NCI-H146 treated with DMSO at 0.1 percent for 48 hours (cell line): ENCODE measurements at regions not wholly inside any gene's neighbourhood (a gene's known extent, or its start where the extent isn't known, plus 50 kb on each side); places are given as distances from the start of the nearest gene placed in this dataset.

ENCODE experiments used
- DNase-seq: peaks from one replicate; lab custom pipeline; 2025; ENCODE audit not compliant: unreplicated experiment; lab: John Stamatoyannopoulos, UW

GRCh38 chr3:35946121-35946853, 307.0 kb downstream of the ARPP21 start:
- no peak for DNase-seq

- no peak for DNase-seq
Measured at GRCh38 chr3:35946854-35947515, 307.7 kb downstream of the ARPP21 start.

- no peak for DNase-seq
Measured at GRCh38 chr3:35950021-35950420, 310.7 kb downstream of the ARPP21 start.

DNA sequence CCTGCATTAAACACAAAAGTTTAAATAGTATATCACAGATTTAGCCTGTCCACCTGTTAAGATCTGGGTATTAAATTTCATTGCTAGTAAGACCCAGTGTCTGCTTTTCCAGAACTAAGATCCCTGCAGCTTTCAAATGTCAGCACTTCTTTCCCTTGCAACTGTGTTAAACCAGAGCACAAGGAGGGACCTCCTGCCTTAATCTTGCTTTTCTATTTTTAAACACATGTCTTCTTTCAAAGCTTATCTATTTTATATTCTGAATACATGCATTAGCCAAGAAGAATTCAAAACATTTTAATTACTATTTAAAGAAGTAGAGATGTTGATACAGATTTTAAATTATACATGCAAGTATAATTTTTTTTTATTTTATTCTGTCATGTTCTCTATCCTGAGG, 315.1 kb downstream of the ARPP21 start:
- DNase-seq, result no peak

- no peak for DNase-seq
Measured at GRCh38 chr3:35965908-35966307, 326.6 kb downstream of the ARPP21 start.

GRCh38 chr3:35966629-35967464, 327.5 kb downstream of the ARPP21 start:
- no peak for DNase-seq

- no peak for DNase-seq
Measured at GRCh38 chr3:35968043-35968622, 328.8 kb downstream of the ARPP21 start.

DNA sequence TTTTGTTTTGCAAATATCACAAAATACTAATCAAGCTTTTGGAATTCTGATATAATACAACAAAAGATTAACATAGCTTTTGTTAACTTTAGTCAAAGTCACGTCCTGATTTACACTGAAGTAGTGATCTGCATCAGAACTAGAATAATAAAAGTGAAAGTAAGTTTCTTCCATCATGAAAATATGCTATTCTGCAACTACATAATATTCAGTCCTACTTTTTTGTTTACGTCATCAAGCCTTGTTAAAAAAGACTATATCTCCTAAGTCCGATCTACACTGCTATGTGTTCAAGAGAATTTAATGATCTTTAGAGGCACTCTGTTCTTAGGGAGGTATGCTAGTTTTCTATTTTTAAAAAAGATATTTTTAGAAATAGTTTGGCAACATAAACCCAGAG, 330.1 kb downstream of the ARPP21 start:
- no peak for DNase-seq

GRCh38 chr3:35970793-35971192, 331.5 kb downstream of the ARPP21 start:
- DNase-seq, result no peak

DNA sequence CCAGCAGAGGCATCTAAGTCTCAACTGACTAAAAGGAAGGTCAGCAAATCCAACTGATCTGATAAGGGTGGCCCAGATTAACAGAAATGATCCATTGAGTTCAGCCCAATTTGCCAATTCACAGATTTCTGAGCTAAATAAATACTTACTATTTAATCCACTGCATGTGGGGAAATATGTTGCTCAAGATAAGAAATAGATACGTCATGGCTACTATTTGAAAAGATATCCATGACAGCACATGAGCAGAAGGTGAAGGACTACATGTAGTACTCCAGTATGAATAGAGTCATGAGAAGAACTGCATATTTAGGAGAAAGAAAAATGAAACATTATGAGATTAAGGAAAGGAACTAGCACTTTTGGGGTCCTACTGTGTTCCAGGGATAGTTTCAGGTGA, 332.4 kb downstream of the ARPP21 start:
- no peak for DNase-seq

DNA sequence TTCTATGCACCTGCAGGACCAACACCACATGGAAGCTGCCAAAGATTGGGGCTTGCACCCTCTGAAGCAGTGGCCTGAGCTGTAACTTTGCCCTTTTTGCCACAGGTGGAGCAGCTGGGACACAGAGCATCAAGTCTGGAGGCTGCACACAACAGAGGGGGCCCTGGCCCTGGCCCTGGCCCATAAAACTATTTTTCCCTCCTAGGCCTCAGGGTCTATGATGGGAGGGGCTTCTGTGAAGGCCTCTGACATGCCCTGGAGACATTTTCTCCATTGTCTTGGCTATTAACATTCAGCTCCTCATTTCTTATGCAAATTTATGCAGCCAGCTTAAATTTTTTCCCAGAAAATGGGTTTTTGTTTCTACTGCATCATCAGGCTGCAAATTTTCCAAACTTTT, 335.5 kb downstream of the ARPP21 start:
- no peak for DNase-seq

DNA sequence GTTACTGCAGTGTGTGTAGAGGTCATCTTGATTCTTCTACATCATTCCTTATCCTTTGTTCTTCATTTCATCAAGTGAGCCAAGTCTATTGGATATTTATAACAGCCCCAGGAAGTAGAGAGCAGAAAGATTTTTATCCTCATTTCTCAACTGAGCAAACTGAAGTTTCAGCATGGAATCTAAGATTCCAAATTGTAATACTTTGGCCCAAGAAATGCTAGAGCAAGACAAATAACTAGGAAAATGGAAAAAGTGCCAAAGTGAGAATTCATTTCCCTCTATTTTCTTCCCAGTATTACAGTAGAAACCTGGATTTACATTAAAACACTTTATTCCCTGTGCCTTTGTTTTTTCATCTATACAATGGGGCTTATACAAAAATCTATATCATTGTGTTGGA, 346.8 kb downstream of the ARPP21 start:
- no peak for DNase-seq

GRCh38 chr3:35987386-35987785, 348.1 kb downstream of the ARPP21 start:
- no peak for DNase-seq

- DNase-seq, result no peak
Measured at GRCh38 chr3:35992041-35992440, 352.7 kb downstream of the ARPP21 start.

- DNase-seq, result no peak
Measured at GRCh38 chr3:36011791-36012190, 368.5 kb upstream of the STAC start.

- no peak for DNase-seq
Measured at GRCh38 chr3:36013425-36013824, 366.9 kb upstream of the STAC start.

DNA sequence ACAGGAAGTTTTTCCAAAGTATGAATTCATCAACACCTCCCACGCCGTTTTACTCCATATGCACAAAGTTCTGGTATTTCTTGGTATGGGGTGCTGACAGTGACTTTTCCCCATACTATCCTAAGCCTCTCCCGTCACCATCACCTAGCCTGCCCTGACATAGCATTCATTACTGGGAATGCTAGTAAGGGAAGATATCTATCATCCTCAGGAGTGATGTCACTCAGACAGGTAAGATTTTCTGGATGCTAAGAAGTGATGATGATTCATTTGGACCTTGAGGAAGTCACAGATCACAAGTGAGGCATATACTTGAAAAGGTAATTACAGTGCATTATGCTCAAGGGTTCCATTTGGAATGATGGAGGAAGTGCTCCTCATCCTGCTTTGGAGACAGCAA, 355.1 kb upstream of the STAC start:
- DNase-seq, result no peak

- no peak for DNase-seq
Measured at GRCh38 chr3:36032180-36033047, 347.9 kb upstream of the STAC start.

- no peak for DNase-seq
Measured at GRCh38 chr3:36058404-36059030, 321.8 kb upstream of the STAC start.

GRCh38 chr3:36060950-36061349, 319.4 kb upstream of the STAC start:
- no peak for DNase-seq
